Heart right ventricle (tissue), 16 donors: ENCODE measurements at regions not wholly inside any gene's neighbourhood (a gene's known extent, or its start where the extent isn't known, plus 50 kb on each side); places are given as distances from the start of the nearest gene placed in this dataset.

Experiments used
- ATAC-seq, 8 donors: fragments of 200-7000 bp; cut with Tn5 transposase; one replicate each; pipeline ENCODE4 v1.9.1; 2020; ENCODE audit warnings: mild to moderate bottlenecking in 8 of 8, moderate library complexity in 8 of 8, moderate number of reproducible peaks in 1 of 8
- DNase-seq, 2 donors: peaks; one replicate each; pipeline ENCODE4 v3.0.0-alpha.2; 2020
- H3K27ac ChIP-seq, 10 donors: fragments of 200-600 bp; sonication (generic) in 2 of 10; one replicate each; pipeline versions ENCODE4 v1.5.0 to v1.8.0; 2020 to 2022; ENCODE audit warnings: mild to moderate bottlenecking in 3 of 10
- H3K27me3 ChIP-seq, 7 donors: fragments of 200-600 bp; one replicate each; pipeline ENCODE4 v1.8.0; 2021 to 2022; ENCODE audit warnings: mild to moderate bottlenecking in 2 of 7
- H3K36me3 ChIP-seq, 9 donors: fragments of 200-600 bp; sonication (generic) in 1 of 9; one replicate each; pipeline versions ENCODE4 v1.5.0 to v1.8.0; 2020 to 2022; ENCODE audit warnings: mild to moderate bottlenecking in 2 of 9
- H3K4me1 ChIP-seq, 9 donors: fragments of 200-600 bp; sonication (generic) in 1 of 9; one replicate each; pipeline versions ENCODE4 v1.5.0 to v1.8.0; 2020 to 2022; ENCODE audit warnings: mild to moderate bottlenecking in 4 of 9
- H3K4me3 ChIP-seq, 10 donors: fragments of 200-600 bp; sonication (generic) in 2 of 10; one replicate each; pipeline versions ENCODE4 v1.5.0 to v1.8.0; 2020 to 2022; ENCODE audit warnings: mild to moderate bottlenecking in 7 of 10, moderate library complexity in 2 of 10
- H3K9me3 ChIP-seq, 11 donors: fragments of 200-600 bp in 10 of 11; sonication (generic) in 2 of 11; one replicate each; pipeline versions ENCODE4 v1.5.0 to v1.8.0; 2013 to 2022; ENCODE audit warnings: mild to moderate bottlenecking in 2 of 11, control low read depth in 1 of 11, moderate library complexity in 1 of 11
- CTCF ChIP-seq, 9 donors: fragments of 200-600 bp; sonication (generic) in 2 of 9; IDR thresholded peaks; one replicate each; pipeline versions ENCODE4 v1.5.0 to v1.8.0; 2021 to 2022; ENCODE audit warnings: antibody characterized with exemption in 9 of 9, mild to moderate bottlenecking in 5 of 9, moderate library complexity in 1 of 9
- WGBS, 2 donors: extraction: QIAGEN DNeasy Blood & Tissue Kit; methylation state at CpG; one replicate each; pipeline ENCODE4 v1.1.7; 2013; ENCODE audit warnings: inconsistent platforms in 1 of 2; 5-methylcytosine and 5-hydroxymethylcytosine counted together
- intact Hi-C, 10 donors: fragments of 100-400 bp; cut with DNase I; formaldehyde crosslinking; loops; one replicate each; pipeline versions ENCODE4 v1.11.1 to v1.14.2; 2022
- donor health status: Arrhythmogenic right ventricular cardiomyopathy.
- donor health status: ischemic (EF 13 %, LVEDD 7.1; RV severe dilation, severe dysfunction).
- donor health status: healthy with polysubstance abuse.
- donor health status: DM: no; HTN: yes; CAD: no.
- donor health status: DM: no; HTN: no; CAD: no.
- donor health status: ischemic (EF 25% LVEDD 6.9; RV normal size, moderate dysfunction).
- donor health status: ischemic (EF 25% LVEDD 5.7; RV mildly dilated, moderate dysfunction).
- donor health status: healthy.
- donor health status: DM: yes; HTN: yes; CAD: no.
- donor health status: Ischemic cardiomyopathy.
- donor health status: ischemic (EF 35%, LVEDD 5.7; RV mildly dilated, moderate dysfunction).
- donor health status: nonischemic (EF 11% LVEDD 7.7; RV severe dilation, severe dysfunction).
- donor health status: DM: yes; HTN: yes; CAD: no.
- donor health status: PGD.
- donor health status: ischemic (EF 29% LVEDD 5.4; RV normal size, mild dysfunction).
- donor health status: nonischemic (EF 23%, LVEDD 6.1; RV moderate dilation, normal function).

- Histone ChIP-seq H3K4me3 (no peak overlapping the region), H3K27ac (no peak overlapping the region), H3K36me3 (no peaks in the 10 kb centered on the region), H3K4me1 (no peaks in the 10 kb centered on the region), H3K9me3 (no peaks in the 10 kb centered on the region), H3K27me3 (peaks cover 0 to 25% (median 20%) of the 10 kb centered on the region in 7 donors)
- WGBS, 2 donors = 91 to 93% methylated on average over 8 of the region's 8 CpGs
- TF ChIP-seq CTCF (IDR thresholded peaks at IDR 0.05) = no peak
- intact Hi-C loops = no loop called here
- ATAC-seq = no peak
- DNase-seq = no peak
Observed at GRCh38 chr18:24584205-24584604, 123.8 kb downstream of the HRH4 start.

GRCh38 chr18:24584813-24585212, 124.4 kb downstream of the HRH4 start:
- H3K4me3 ChIP-seq = no peak overlapping the region
- WGBS, 2 donors = 60% methylated on average over 5 of the region's 5 CpGs
- no peak for TF ChIP-seq CTCF (IDR thresholded peaks at IDR 0.05)
- DNase-seq (no peak), ATAC-seq (no peak)
- H3K9me3 ChIP-seq = no peaks in the 10 kb centered on the region
- no peak overlapping the region for H3K27ac ChIP-seq
- intact Hi-C loops = no loop called here
- H3K27me3 ChIP-seq = peaks cover 0 to 25% (median 20%) of the 10 kb centered on the region in 7 donors
- no peaks in the 10 kb centered on the region for H3K36me3 ChIP-seq
- H3K4me1 ChIP-seq = no peaks in the 10 kb centered on the region

- WGBS, 2 donors = 51 to 59% methylated on average over 6 of the region's 6 CpGs
- H3K4me3 ChIP-seq = no peak overlapping the region
- DNase-seq = no peak
- H3K27ac ChIP-seq = no peak overlapping the region
- H3K36me3 ChIP-seq = no peaks in the 10 kb centered on the region
- no peaks in the 10 kb centered on the region for H3K4me1 ChIP-seq
- intact Hi-C loops = no loop called here
- TF ChIP-seq CTCF (IDR thresholded peaks at IDR 0.05) = no peak
- no peaks in the 10 kb centered on the region for H3K9me3 ChIP-seq
- ATAC-seq = no peak
- H3K27me3 ChIP-seq = peaks cover 0 to 25% (median 20%) of the 10 kb centered on the region in 7 donors
Observed at GRCh38 chr18:24585996-24586566, 125.6 kb downstream of the HRH4 start.

GRCh38 chr18:24586662-24587360, 126.4 kb downstream of the HRH4 start:
- intact Hi-C loops = no loop called here
- no peaks in the 10 kb centered on the region for H3K9me3 ChIP-seq
- no peak for ATAC-seq
- peaks cover 0 to 24% (median 16%) of the 10 kb centered on the region in 7 donors for H3K27me3 ChIP-seq
- no peaks in the 10 kb centered on the region for H3K4me1 ChIP-seq
- no peak overlapping the region for H3K4me3 ChIP-seq
- no peak overlapping the region for H3K27ac ChIP-seq
- 92 to 93% methylated on average over 5 of the region's 5 CpGs for WGBS, 2 donors
- no peak for DNase-seq
- no peak for TF ChIP-seq CTCF (IDR thresholded peaks at IDR 0.05)
- no peaks in the 10 kb centered on the region for H3K36me3 ChIP-seq
